WTC11 (cell line): ENCODE measurements at regions not wholly inside any gene's neighbourhood (a gene's known extent, or its start where the extent isn't known, plus 50 kb on each side); places are given as distances from the start of the nearest gene placed in this dataset.

Experiments used
- ATAC-seq: fragments of 200-7000 bp; cut with Tn5 transposase; 2 replicates; pipeline ENCODE4 v1.10.0; 2021; ENCODE audit warnings: mild to moderate bottlenecking, moderate library complexity
- CTCF ChIA-PET: fragments of 300-600 bp; sonication (Branson Sonifier 250); formaldehyde crosslinking; loops from one replicate; lab custom pipeline; 2021; ENCODE audit warnings: antibody characterized with exemption; lab: Charles Lee
- POLR2A ChIA-PET: fragments of 350-600 bp; sonication (Branson Sonifier 250); formaldehyde crosslinking; loops from one replicate; lab custom pipeline; 2021; ENCODE audit warnings: antibody characterized with exemption; lab: Charles Lee
- DNase-seq: peaks from one replicate; pipeline ENCODE4 v3.0.0; 2021; ENCODE audit warnings: low spot score
- H3K27ac Mint-ChIP-seq: 2 replicates; pipeline ENCODE4 v1.8.0; 2021; ENCODE audit warnings: mixed read lengths
- H3K27me3 Mint-ChIP-seq: 2 replicates; pipeline ENCODE4 v1.8.0; 2021; ENCODE audit warnings: low read depth, mild to moderate bottlenecking, moderate library complexity, mixed read lengths
- H3K36me3 Mint-ChIP-seq: 2 replicates; pipeline ENCODE4 v1.8.0; 2021; ENCODE audit warnings: mixed read lengths
- H3K4me1 Mint-ChIP-seq: 2 replicates; pipeline ENCODE4 v1.8.0; 2022; ENCODE audit warnings: mixed read lengths
- H3K4me3 Mint-ChIP-seq: 2 replicates; pipeline ENCODE4 v1.8.0; 2021; ENCODE audit warnings: mild to moderate bottlenecking, moderate library complexity, mixed read lengths
- H3K9me3 Mint-ChIP-seq: 2 replicates; pipeline ENCODE4 v1.8.0; 2021; ENCODE audit warnings: mixed read lengths
- ATF1 ChIP-seq: sonication (generic); formaldehyde crosslinking; IDR thresholded peaks from 2 replicates; pipeline ENCODE4 v1.8.1; 2023; ENCODE audit warnings: mild to moderate bottlenecking, moderate library complexity, missing genetic modification reagents
- CREM ChIP-seq: sonication (generic); formaldehyde crosslinking; IDR thresholded peaks from 2 replicates; pipeline ENCODE4 v1.8.1; 2022; ENCODE audit warnings: mild to moderate bottlenecking, missing genetic modification reagents, moderate library complexity
- FOXJ3 ChIP-seq: sonication (generic); formaldehyde crosslinking; IDR thresholded peaks from 2 replicates; pipeline ENCODE4 v1.9.0; 2021; ENCODE audit warnings: missing genetic modification reagents, mild to moderate bottlenecking, borderline replicate concordance
- FOXK1 ChIP-seq: sonication (generic); formaldehyde crosslinking; IDR thresholded peaks from 2 replicates; pipeline ENCODE4 v1.8.0; 2022; ENCODE audit warnings: mild to moderate bottlenecking, moderate library complexity, missing genetic modification reagents
- IRF2 ChIP-seq: sonication (generic); formaldehyde crosslinking; IDR thresholded peaks from 2 replicates; pipeline ENCODE4 v1.8.0; 2022; ENCODE audit warnings: low read depth, missing genetic modification reagents, borderline replicate concordance
- KAT7 ChIP-seq: sonication (generic); formaldehyde crosslinking; IDR thresholded peaks from 2 replicates; pipeline ENCODE4 v1.8.1; 2023; ENCODE audit warnings: missing genetic modification reagents, mild to moderate bottlenecking, borderline replicate concordance
- MYBL2 ChIP-seq: sonication (generic); formaldehyde crosslinking; IDR thresholded peaks from 2 replicates; pipeline ENCODE4 v1.8.1; 2023; ENCODE audit warnings: mild to moderate bottlenecking, moderate library complexity, missing genetic modification reagents
- RORB ChIP-seq: fragments of 250-450 bp; sonication (Bioruptor Pico); IDR thresholded peaks from 2 replicates; pipeline ENCODE4 v1.9.0; 2021; ENCODE audit warnings: mild to moderate bottlenecking
- SMAD3 ChIP-seq: sonication (generic); formaldehyde crosslinking; IDR thresholded peaks from 2 replicates; pipeline ENCODE4 v1.8.0; 2022; ENCODE audit warnings: missing genetic modification reagents, mild to moderate bottlenecking, borderline replicate concordance
- TCF7 ChIP-seq: sonication (generic); formaldehyde crosslinking; IDR thresholded peaks from 2 replicates; pipeline ENCODE4 v1.8.0; 2022; ENCODE audit warnings: mild to moderate bottlenecking, low read depth, missing genetic modification reagents, moderate library complexity
- ZNF263 ChIP-seq: sonication (generic); formaldehyde crosslinking; IDR thresholded peaks from 2 replicates; pipeline ENCODE4 v1.8.1; 2022; ENCODE audit warnings: low read depth, mild to moderate bottlenecking, moderate library complexity, missing genetic modification reagents
- ZNF671 ChIP-seq: fragments of 250-450 bp; sonication (Bioruptor Pico); IDR thresholded peaks from 2 replicates; pipeline ENCODE4 v1.8.0; 2021; ENCODE audit warnings: mild to moderate bottlenecking
- TF ChIP-seq, protein P1 (sequence below): sonication (generic); formaldehyde crosslinking; IDR thresholded peaks from 2 replicates; pipeline ENCODE4 v1.8.0; 2022; ENCODE audit warnings: mild to moderate bottlenecking, missing genetic modification reagents
- TF ChIP-seq, protein P2 (sequence below): sonication (generic); formaldehyde crosslinking; IDR thresholded peaks from 2 replicates; pipeline ENCODE4 v1.8.0; 2023; ENCODE audit warnings: missing genetic modification reagents, mild to moderate bottlenecking, borderline replicate concordance
- TF ChIP-seq, protein P3 (sequence below): sonication (generic); formaldehyde crosslinking; IDR thresholded peaks from 2 replicates; pipeline ENCODE4 v1.8.0; 2023; ENCODE audit warnings: missing genetic modification reagents
- TF ChIP-seq, protein P4 (sequence below): sonication (generic); formaldehyde crosslinking; IDR thresholded peaks from 2 replicates; pipeline ENCODE4 v1.8.1; 2023; ENCODE audit warnings: mild to moderate bottlenecking, missing genetic modification reagents, borderline replicate concordance
- TF ChIP-seq, protein P5 (sequence below): fragments of 250-450 bp; sonication (Bioruptor Pico); IDR thresholded peaks from 2 replicates; pipeline ENCODE4 v1.8.0; 2021; ENCODE audit warnings: mild to moderate bottlenecking
- TF ChIP-seq, protein P6 (sequence below): sonication (generic); formaldehyde crosslinking; IDR thresholded peaks from 2 replicates; pipeline ENCODE4 v1.8.0; 2022; ENCODE audit warnings: missing genetic modification reagents

DNA sequence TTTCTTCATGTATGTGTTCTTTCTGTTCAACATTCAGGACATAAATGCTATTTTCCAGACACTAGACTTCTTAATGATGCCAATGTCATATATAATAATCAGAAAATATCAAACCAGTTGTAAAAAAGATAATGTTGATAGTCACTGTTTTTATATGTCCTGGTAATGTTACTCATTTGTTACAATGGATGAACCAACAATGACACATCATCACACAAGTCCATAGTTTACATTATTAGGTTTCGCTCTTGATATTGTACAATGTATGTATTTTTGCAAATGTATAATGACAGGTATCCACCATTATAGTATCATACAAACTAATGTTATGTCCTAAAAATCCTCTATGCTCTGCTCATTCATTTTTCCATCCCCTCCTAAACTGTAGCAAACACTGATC lies 243.8 kb upstream of the CDIN1 start (continued):
- TF ChIP-seq FOXK1 (CRISPR knock-in tag) = no peak

DNA sequence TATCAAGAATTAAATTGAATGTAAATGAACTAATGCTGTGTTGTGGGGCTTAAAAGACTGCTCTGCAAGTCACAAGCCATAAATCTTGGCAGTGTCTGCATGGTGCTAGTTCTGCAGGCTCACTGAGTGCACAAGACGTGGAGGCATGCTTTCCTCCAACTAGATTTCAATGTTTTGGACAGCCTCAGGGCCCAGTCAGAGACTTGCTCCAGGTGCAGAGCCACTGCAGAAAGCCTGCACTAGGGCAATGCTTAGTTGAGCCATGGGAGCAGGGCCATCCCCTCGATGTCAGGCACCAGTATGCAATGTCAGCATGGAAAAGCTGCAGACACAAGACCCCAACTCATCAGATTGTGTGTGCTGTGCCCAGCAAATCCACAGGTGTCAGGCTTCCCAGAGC lies 234.5 kb upstream of the CDIN1 start:
- ATAC-seq (peak; percentile 39; the same call in 1 of the 2 replicates), DNase-seq (no peak)
- CTCF ChIA-PET = no interaction called here
- H3K9me3 Mint-ChIP-seq = no peaks in the 10 kb centered on the region
- no peaks in the 10 kb centered on the region for H3K27me3 Mint-ChIP-seq
- POLR2A ChIA-PET = no interaction called here
- H3K4me3 Mint-ChIP-seq = no peak overlapping the region
- TF ChIP-seq ATF1 (CRISPR knock-in tag) = no peak
- TF ChIP-seq FOXJ3 (CRISPR knock-in tag) = no peak
- TF ChIP-seq, protein P1, sequence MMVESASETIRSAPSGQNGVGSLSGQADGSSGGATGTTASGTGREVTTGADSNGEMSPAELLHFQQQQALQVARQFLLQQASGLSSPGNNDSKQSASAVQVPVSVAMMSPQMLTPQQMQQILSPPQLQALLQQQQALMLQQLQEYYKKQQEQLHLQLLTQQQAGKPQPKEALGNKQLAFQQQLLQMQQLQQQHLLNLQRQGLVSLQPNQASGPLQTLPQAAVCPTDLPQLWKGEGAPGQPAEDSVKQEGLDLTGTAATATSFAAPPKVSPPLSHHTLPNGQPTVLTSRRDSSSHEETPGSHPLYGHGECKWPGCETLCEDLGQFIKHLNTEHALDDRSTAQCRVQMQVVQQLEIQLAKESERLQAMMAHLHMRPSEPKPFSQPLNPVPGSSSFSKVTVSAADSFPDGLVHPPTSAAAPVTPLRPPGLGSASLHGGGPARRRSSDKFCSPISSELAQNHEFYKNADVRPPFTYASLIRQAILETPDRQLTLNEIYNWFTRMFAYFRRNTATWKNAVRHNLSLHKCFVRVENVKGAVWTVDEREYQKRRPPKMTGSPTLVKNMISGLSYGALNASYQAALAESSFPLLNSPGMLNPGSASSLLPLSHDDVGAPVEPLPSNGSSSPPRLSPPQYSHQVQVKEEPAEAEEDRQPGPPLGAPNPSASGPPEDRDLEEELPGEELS (CRISPR knock-in tag) = no peak
- TF ChIP-seq IRF2 (CRISPR knock-in tag) = no peak
- TF ChIP-seq, protein P2, sequence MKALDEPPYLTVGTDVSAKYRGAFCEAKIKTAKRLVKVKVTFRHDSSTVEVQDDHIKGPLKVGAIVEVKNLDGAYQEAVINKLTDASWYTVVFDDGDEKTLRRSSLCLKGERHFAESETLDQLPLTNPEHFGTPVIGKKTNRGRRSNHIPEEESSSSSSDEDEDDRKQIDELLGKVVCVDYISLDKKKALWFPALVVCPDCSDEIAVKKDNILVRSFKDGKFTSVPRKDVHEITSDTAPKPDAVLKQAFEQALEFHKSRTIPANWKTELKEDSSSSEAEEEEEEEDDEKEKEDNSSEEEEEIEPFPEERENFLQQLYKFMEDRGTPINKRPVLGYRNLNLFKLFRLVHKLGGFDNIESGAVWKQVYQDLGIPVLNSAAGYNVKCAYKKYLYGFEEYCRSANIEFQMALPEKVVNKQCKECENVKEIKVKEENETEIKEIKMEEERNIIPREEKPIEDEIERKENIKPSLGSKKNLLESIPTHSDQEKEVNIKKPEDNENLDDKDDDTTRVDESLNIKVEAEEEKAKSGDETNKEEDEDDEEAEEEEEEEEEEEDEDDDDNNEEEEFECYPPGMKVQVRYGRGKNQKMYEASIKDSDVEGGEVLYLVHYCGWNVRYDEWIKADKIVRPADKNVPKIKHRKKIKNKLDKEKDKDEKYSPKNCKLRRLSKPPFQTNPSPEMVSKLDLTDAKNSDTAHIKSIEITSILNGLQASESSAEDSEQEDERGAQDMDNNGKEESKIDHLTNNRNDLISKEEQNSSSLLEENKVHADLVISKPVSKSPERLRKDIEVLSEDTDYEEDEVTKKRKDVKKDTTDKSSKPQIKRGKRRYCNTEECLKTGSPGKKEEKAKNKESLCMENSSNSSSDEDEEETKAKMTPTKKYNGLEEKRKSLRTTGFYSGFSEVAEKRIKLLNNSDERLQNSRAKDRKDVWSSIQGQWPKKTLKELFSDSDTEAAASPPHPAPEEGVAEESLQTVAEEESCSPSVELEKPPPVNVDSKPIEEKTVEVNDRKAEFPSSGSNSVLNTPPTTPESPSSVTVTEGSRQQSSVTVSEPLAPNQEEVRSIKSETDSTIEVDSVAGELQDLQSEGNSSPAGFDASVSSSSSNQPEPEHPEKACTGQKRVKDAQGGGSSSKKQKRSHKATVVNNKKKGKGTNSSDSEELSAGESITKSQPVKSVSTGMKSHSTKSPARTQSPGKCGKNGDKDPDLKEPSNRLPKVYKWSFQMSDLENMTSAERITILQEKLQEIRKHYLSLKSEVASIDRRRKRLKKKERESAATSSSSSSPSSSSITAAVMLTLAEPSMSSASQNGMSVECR = no peak
- TF ChIP-seq, protein P3, sequence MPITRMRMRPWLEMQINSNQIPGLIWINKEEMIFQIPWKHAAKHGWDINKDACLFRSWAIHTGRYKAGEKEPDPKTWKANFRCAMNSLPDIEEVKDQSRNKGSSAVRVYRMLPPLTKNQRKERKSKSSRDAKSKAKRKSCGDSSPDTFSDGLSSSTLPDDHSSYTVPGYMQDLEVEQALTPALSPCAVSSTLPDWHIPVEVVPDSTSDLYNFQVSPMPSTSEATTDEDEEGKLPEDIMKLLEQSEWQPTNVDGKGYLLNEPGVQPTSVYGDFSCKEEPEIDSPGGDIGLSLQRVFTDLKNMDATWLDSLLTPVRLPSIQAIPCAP (CRISPR knock-in tag) = no peak
- TF ChIP-seq RORB (CRISPR knock-in tag) = no peak
- TF ChIP-seq, protein P4, sequence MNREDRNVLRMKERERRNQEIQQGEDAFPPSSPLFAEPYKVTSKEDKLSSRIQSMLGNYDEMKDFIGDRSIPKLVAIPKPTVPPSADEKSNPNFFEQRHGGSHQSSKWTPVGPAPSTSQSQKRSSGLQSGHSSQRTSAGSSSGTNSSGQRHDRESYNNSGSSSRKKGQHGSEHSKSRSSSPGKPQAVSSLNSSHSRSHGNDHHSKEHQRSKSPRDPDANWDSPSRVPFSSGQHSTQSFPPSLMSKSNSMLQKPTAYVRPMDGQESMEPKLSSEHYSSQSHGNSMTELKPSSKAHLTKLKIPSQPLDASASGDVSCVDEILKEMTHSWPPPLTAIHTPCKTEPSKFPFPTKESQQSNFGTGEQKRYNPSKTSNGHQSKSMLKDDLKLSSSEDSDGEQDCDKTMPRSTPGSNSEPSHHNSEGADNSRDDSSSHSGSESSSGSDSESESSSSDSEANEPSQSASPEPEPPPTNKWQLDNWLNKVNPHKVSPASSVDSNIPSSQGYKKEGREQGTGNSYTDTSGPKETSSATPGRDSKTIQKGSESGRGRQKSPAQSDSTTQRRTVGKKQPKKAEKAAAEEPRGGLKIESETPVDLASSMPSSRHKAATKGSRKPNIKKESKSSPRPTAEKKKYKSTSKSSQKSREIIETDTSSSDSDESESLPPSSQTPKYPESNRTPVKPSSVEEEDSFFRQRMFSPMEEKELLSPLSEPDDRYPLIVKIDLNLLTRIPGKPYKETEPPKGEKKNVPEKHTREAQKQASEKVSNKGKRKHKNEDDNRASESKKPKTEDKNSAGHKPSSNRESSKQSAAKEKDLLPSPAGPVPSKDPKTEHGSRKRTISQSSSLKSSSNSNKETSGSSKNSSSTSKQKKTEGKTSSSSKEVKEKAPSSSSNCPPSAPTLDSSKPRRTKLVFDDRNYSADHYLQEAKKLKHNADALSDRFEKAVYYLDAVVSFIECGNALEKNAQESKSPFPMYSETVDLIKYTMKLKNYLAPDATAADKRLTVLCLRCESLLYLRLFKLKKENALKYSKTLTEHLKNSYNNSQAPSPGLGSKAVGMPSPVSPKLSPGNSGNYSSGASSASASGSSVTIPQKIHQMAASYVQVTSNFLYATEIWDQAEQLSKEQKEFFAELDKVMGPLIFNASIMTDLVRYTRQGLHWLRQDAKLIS (CRISPR knock-in tag) = no peak
- no peak for TF ChIP-seq ZNF671 (CRISPR knock-in tag)
- no peak for TF ChIP-seq SMAD3 (CRISPR knock-in tag)
- TF ChIP-seq FOXK1 (CRISPR knock-in tag) = no peak
- no peak for TF ChIP-seq KAT7 (CRISPR knock-in tag)
- TF ChIP-seq, protein P5, sequence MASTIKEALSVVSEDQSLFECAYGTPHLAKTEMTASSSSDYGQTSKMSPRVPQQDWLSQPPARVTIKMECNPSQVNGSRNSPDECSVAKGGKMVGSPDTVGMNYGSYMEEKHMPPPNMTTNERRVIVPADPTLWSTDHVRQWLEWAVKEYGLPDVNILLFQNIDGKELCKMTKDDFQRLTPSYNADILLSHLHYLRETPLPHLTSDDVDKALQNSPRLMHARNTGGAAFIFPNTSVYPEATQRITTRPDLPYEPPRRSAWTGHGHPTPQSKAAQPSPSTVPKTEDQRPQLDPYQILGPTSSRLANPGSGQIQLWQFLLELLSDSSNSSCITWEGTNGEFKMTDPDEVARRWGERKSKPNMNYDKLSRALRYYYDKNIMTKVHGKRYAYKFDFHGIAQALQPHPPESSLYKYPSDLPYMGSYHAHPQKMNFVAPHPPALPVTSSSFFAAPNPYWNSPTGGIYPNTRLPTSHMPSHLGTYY (CRISPR knock-in tag) = no peak
- TF ChIP-seq TCF7 = no peak
- no peak for TF ChIP-seq CREM (CRISPR knock-in tag)
- TF ChIP-seq, protein P6, sequence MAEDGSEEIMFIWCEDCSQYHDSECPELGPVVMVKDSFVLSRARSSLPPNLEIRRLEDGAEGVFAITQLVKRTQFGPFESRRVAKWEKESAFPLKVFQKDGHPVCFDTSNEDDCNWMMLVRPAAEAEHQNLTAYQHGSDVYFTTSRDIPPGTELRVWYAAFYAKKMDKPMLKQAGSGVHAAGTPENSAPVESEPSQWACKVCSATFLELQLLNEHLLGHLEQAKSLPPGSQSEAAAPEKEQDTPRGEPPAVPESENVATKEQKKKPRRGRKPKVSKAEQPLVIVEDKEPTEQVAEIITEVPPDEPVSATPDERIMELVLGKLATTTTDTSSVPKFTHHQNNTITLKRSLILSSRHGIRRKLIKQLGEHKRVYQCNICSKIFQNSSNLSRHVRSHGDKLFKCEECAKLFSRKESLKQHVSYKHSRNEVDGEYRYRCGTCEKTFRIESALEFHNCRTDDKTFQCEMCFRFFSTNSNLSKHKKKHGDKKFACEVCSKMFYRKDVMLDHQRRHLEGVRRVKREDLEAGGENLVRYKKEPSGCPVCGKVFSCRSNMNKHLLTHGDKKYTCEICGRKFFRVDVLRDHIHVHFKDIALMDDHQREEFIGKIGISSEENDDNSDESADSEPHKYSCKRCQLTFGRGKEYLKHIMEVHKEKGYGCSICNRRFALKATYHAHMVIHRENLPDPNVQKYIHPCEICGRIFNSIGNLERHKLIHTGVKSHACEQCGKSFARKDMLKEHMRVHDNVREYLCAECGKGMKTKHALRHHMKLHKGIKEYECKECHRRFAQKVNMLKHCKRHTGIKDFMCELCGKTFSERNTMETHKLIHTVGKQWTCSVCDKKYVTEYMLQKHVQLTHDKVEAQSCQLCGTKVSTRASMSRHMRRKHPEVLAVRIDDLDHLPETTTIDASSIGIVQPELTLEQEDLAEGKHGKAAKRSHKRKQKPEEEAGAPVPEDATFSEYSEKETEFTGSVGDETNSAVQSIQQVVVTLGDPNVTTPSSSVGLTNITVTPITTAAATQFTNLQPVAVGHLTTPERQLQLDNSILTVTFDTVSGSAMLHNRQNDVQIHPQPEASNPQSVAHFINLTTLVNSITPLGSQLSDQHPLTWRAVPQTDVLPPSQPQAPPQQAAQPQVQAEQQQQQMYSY (CRISPR knock-in tag) = no peak
- TF ChIP-seq MYBL2 = no peak
- no peak for TF ChIP-seq ZNF263
- no peak overlapping the region for H3K27ac Mint-ChIP-seq
- no peaks in the 10 kb centered on the region for H3K4me1 Mint-ChIP-seq
- H3K36me3 Mint-ChIP-seq = no peaks in the 10 kb centered on the region
